Neural progenitor cell (in vitro differentiated cells): ENCODE measurements at regions not wholly inside any gene's neighbourhood (a gene's known extent, or its start where the extent isn't known, plus 50 kb on each side); places are given as distances from the start of the nearest gene placed in this dataset.

ENCODE experiments used
- EZH2 ChIP-seq: fragments of 200-600 bp; sonication (generic); IDR thresholded peaks from 2 replicates; pipeline ENCODE4 v1.6.1; 2017; ENCODE audit warnings: antibody characterized with exemption, mild to moderate bottlenecking, moderate library complexity
- EZH2phosphoT487 ChIP-seq: fragments of 200-600 bp; sonication (generic); IDR thresholded peaks from 2 replicates; pipeline ENCODE4 v1.6.1; 2017; ENCODE audit warnings: antibody characterized with exemption

DNA sequence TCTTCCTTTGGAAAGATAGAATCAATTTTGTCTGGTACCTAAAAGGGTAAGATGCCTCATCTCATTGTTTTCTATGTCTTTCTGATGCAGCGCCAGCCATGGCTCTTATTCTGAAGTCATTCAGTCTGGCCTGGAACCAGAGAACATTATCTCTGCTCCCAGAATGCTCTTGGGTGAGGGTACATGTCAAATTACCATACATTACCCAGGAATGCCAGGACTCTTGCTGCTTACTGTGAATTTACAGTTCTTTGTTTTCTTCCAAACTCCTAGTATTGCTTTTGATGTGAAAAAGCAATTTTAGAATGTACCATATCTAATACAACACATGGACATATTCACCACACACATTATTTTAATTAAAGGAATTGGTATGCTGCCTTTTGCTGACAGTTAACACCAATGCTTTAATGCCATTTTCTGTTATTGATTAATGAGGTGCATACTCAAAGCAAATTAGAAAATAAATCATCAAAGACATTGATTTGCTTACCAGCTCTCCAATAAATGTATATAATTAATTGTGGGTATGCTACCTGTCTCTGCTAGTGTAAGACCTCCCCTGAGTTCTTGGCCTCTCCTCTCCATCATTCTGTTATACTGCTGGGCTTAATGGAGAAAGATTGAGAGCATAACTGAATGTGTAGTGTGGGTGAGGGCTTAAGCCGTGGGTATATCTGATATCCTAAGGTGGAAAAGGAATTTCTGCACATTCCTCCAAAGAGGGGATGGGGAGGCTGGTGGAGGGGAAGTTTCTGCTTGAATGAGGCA lies 337.7 kb downstream of the C12orf75 start:
- TF ChIP-seq EZH2phosphoT487 = no peak
- TF ChIP-seq EZH2 = no peak
